ENCODE measurements at regions not wholly inside any gene's neighbourhood (a gene's known extent, or its start where the extent isn't known, plus 50 kb on each side); places are given as distances from the start of the nearest gene placed in this dataset.
"Not testable (repeated sequence)": the region's sequence is repeated elsewhere in the genome, so short reads cannot be mapped to it uniquely, and the experiment has no call there.

- DNase-seq (ENCODE audit: low read depth in 4 of 4, low spot score in 3 of 4), result no peak
Observed at GRCh38 chr14:101616202-101616601, 54.9 kb downstream of the DIO3 start.

GRCh38 chr14:101619484-101619883 lies 58.2 kb downstream of the DIO3 start:
- no peak for DNase-seq (ENCODE audit: low read depth in 4 of 4, low spot score in 3 of 4)

- no peak for DNase-seq (ENCODE audit: low read depth in 4 of 4, low spot score in 3 of 4)
Observed at GRCh38 chr14:101620031-101620788, 58.9 kb downstream of the DIO3 start.

GRCh38 chr14:101620821-101621785 lies 59.8 kb downstream of the DIO3 start:
- no peak for DNase-seq (ENCODE audit: low read depth in 4 of 4, low spot score in 3 of 4)

- no peak for DNase-seq (ENCODE audit: low read depth in 4 of 4, low spot score in 3 of 4)
Observed at GRCh38 chr14:101622251-101623076, 61.2 kb downstream of the DIO3 start.

GRCh38 chr14:101623077-101623372 lies 61.7 kb downstream of the DIO3 start:
- no peak for DNase-seq (ENCODE audit: low read depth in 4 of 4, low spot score in 3 of 4)

- no peak for DNase-seq (ENCODE audit: low read depth in 4 of 4, low spot score in 3 of 4)
Observed at GRCh38 chr14:101623685-101624444, 62.6 kb downstream of the DIO3 start.

- DNase-seq (ENCODE audit: low read depth in 4 of 4, low spot score in 3 of 4), result peak in 2 of 4 donors; percentile 10 to 12
Observed at GRCh38 chr14:101624536-101624935, 63.2 kb downstream of the DIO3 start.

GRCh38 chr14:101625336-101626097 lies 64.2 kb downstream of the DIO3 start:
- DNase-seq (ENCODE audit: low read depth in 4 of 4, low spot score in 3 of 4), result no peak

GRCh38 chr14:101626331-101626730 lies 65.0 kb downstream of the DIO3 start:
- no peak for DNase-seq (ENCODE audit: low read depth in 4 of 4, low spot score in 3 of 4)

- DNase-seq (ENCODE audit: low read depth in 4 of 4, low spot score in 3 of 4), result no peak
Observed at GRCh38 chr14:101627915-101628262, 66.6 kb downstream of the DIO3 start.

GRCh38 chr14:101628471-101628966 lies 67.2 kb downstream of the DIO3 start:
- DNase-seq (ENCODE audit: low read depth in 4 of 4, low spot score in 3 of 4), result peak in 3 of 4 donors; percentile 36 to 67 (median 41)

GRCh38 chr14:101628975-101629374 lies 67.7 kb downstream of the DIO3 start:
- no peak for DNase-seq (ENCODE audit: low read depth in 4 of 4, low spot score in 3 of 4)

GRCh38 chr14:101630056-101630965 lies 69.0 kb downstream of the DIO3 start:
- no peak for DNase-seq (ENCODE audit: low read depth in 4 of 4, low spot score in 3 of 4)

- DNase-seq (ENCODE audit: low read depth in 4 of 4, low spot score in 3 of 4), result no peak
Observed at GRCh38 chr14:101631199-101631598, 69.9 kb downstream of the DIO3 start.

GRCh38 chr14:101631970-101632369 lies 70.7 kb downstream of the DIO3 start:
- DNase-seq (ENCODE audit: low read depth in 4 of 4, low spot score in 3 of 4), result not testable (repeated sequence)

GRCh38 chr14:101632520-101632919 lies 71.2 kb downstream of the DIO3 start:
- DNase-seq (ENCODE audit: low read depth in 4 of 4, low spot score in 3 of 4), result no peak

GRCh38 chr14:101633276-101633675 lies 72.0 kb downstream of the DIO3 start:
- DNase-seq (ENCODE audit: low read depth in 4 of 4, low spot score in 3 of 4), result no peak
